Tibial nerve (tissue), 3 donors: ENCODE measurements at regions not wholly inside any gene's neighbourhood (a gene's known extent, or its start where the extent isn't known, plus 50 kb on each side); places are given as distances from the start of the nearest gene placed in this dataset.

Experiments
- CTCF ChIP-seq, 5 experiments: fragments of 200-600 bp in 3 of 5; fragments of 450-650 bp in 2 of 5; sonication (generic) in 3 of 5; IDR thresholded peaks; one replicate each; pipeline ENCODE4 v1.5.1; 2016 to 2019; ENCODE audit warnings: antibody characterized with exemption in 5 of 5, mild to moderate bottlenecking in 3 of 5, moderate library complexity in 2 of 5
- POLR2A ChIP-seq, 2 donors: fragments of 450-650 bp; IDR thresholded peaks; one replicate each; pipeline ENCODE4 v1.6.1; 2017; ENCODE audit warnings: antibody characterized with exemption in 2 of 2, mild to moderate bottlenecking in 2 of 2, moderate library complexity in 2 of 2

- TF ChIP-seq POLR2A (IDR thresholded peaks at IDR 0.05) (no peak), CTCF (IDR thresholded peaks at IDR 0.05) (no peak)
Observed at GRCh38 chr16:64615630-64616280, 506.1 kb downstream of the CDH11 start.
